Fibroblast of lung (primary cell): ENCODE measurements at regions not wholly inside any gene's neighbourhood (a gene's known extent, or its start where the extent isn't known, plus 50 kb on each side); places are given as distances from the start of the nearest gene placed in this dataset.

Experiments used
- CTCF ChIP-seq, 2 donors: IDR thresholded peaks in 1 of 2; conservative IDR thresholded peaks in 1 of 2; 1 replicate in 1 of 2; 2 replicates in 1 of 2; pipeline ENCODE4 v1.5.1; 2011 to 2012; ENCODE audit warnings: low read length in 2 of 2, control low read depth in 1 of 2, inconsistent platforms in 1 of 2, low read depth in 1 of 2, mild to moderate bottlenecking in 1 of 2
- EZH2 ChIP-seq: IDR thresholded peaks from 2 replicates; pipeline ENCODE4 v1.5.1; 2012; ENCODE audit warnings: low read length, control low read depth, mild to moderate bottlenecking; ENCODE audit errors: missing control alignments

- no peak for TF ChIP-seq CTCF (conservative IDR thresholded peaks at IDR 0.05 in 1 of 2, IDR thresholded peaks at IDR 0.05 in 1 of 2; ENCODE audit: low read depth in 1 of 2, low read length in 2 of 2)
- TF ChIP-seq EZH2: no peak
Observed at GRCh38 chr5:130985776-130986175, 179.3 kb downstream of the HINT1 start.
